ENCODE measurements at regions not wholly inside any gene's neighbourhood (a gene's known extent, or its start where the extent isn't known, plus 50 kb on each side); places are given as distances from the start of the nearest gene placed in this dataset.

DNA sequence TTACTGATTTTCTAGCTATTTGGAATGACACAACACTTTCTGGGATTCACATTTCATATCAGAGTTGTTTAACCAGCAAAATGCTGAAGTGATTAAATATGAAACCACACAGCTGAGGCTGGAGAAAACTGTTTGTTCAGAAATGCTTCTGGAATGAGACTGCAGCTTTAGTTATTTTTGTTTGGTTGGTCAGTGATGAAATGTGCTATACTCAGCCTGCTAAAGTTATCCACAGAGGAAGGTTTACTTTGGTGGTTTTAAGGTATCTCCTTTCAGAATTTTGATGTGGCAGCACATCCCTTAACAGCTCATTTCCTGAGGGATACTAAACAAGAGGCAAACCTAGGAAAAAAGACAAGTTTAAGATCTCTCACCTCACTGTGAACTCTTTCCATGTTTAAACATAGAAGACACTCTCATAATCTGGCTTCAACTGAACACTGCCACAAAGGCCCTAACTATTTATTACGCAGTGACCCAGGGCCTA is 106.6 kb upstream of the PDE5A start:
- Histone ChIP-seq H4K20me1 (ENCODE audit: insufficient read depth) (no peaks in the 10 kb centered on the region), H3K79me2 (replicated peaks; ENCODE audit: insufficient read depth, low read length) (no peaks in the 10 kb centered on the region), H3F3A (ENCODE audit: insufficient read depth, low read length, poor library complexity, severe bottlenecking) (no peaks in the 10 kb centered on the region), H3K4me2 (ENCODE audit: low read length) (no peak overlapping the region), H3K27ac (ENCODE audit: low read length) (no peak overlapping the region), H3K9me3 (ENCODE audit: low read length) (no peaks in the 10 kb centered on the region), H3K36me3 (ENCODE audit: insufficient read depth, low read length) (no peaks in the 10 kb centered on the region), H3K9ac (ENCODE audit: low read length) (no peak overlapping the region), H2AFZ (ENCODE audit: low read depth, low read length) (no peak overlapping the region), H3K4me3 (ENCODE audit: low read length) (no peak overlapping the region), H3K27me3 (ENCODE audit: insufficient read depth, low read depth, low read length) (no peaks in the 10 kb centered on the region), H3K9me2 (ENCODE audit: insufficient read depth, low read length) (no peaks in the 10 kb centered on the region)
- no peak for TF ChIP-seq CTCF (IDR thresholded peaks at IDR 0.05; ENCODE audit: poor library complexity, severe bottlenecking)
- no peak for TF ChIP-seq EP300 (conservative IDR thresholded peaks at IDR 0.05; ENCODE audit: poor library complexity, severe bottlenecking)
- no peak for TF ChIP-seq EZH2 (IDR thresholded peaks at IDR 0.05; ENCODE audit: borderline replicate concordance, insufficient read depth, low read length, poor library complexity, severe bottlenecking)
- no peak for TF ChIP-seq MXI1 (conservative IDR thresholded peaks at IDR 0.05; ENCODE audit: poor library complexity, severe bottlenecking)

- Histone ChIP-seq H3K79me2 (replicated peaks; ENCODE audit: insufficient read depth, low read length) (no peaks in the 10 kb centered on the region), H3K4me3 (ENCODE audit: low read length) (no peak overlapping the region), H3F3A (ENCODE audit: insufficient read depth, low read length, poor library complexity, severe bottlenecking) (no peaks in the 10 kb centered on the region), H3K4me2 (ENCODE audit: low read length) (no peak overlapping the region), H3K9ac (ENCODE audit: low read length) (no peak overlapping the region), H3K9me2 (ENCODE audit: insufficient read depth, low read length) (no peaks in the 10 kb centered on the region), H3K27me3 (ENCODE audit: insufficient read depth, low read depth, low read length) (no peaks in the 10 kb centered on the region), H3K36me3 (ENCODE audit: insufficient read depth, low read length) (no peaks in the 10 kb centered on the region), H2AFZ (ENCODE audit: low read depth, low read length) (no peak overlapping the region), H3K9me3 (ENCODE audit: low read length) (no peaks in the 10 kb centered on the region), H4K20me1 (ENCODE audit: insufficient read depth) (no peaks in the 10 kb centered on the region), H3K27ac (ENCODE audit: low read length) (no peak overlapping the region)
- TF ChIP-seq MXI1 (conservative IDR thresholded peaks at IDR 0.05; ENCODE audit: poor library complexity, severe bottlenecking) (no peak), TAF1 (IDR thresholded peaks at IDR 0.05; ENCODE audit: low read depth) (no peak), RAD21 (conservative IDR thresholded peaks at IDR 0.05) (no peak), POLR2AphosphoS5 (IDR thresholded peaks at IDR 0.05) (no peak), CTCF (IDR thresholded peaks at IDR 0.05; ENCODE audit: poor library complexity, severe bottlenecking) (no peak), EZH2 (IDR thresholded peaks at IDR 0.05; ENCODE audit: borderline replicate concordance, insufficient read depth, low read length, poor library complexity, severe bottlenecking) (no peak), SMC3 (conservative IDR thresholded peaks at IDR 0.05; ENCODE audit: poor library complexity) (no peak), EP300 (conservative IDR thresholded peaks at IDR 0.05; ENCODE audit: poor library complexity, severe bottlenecking) (no peak)
- TF ChIP-seq, protein P1, sequence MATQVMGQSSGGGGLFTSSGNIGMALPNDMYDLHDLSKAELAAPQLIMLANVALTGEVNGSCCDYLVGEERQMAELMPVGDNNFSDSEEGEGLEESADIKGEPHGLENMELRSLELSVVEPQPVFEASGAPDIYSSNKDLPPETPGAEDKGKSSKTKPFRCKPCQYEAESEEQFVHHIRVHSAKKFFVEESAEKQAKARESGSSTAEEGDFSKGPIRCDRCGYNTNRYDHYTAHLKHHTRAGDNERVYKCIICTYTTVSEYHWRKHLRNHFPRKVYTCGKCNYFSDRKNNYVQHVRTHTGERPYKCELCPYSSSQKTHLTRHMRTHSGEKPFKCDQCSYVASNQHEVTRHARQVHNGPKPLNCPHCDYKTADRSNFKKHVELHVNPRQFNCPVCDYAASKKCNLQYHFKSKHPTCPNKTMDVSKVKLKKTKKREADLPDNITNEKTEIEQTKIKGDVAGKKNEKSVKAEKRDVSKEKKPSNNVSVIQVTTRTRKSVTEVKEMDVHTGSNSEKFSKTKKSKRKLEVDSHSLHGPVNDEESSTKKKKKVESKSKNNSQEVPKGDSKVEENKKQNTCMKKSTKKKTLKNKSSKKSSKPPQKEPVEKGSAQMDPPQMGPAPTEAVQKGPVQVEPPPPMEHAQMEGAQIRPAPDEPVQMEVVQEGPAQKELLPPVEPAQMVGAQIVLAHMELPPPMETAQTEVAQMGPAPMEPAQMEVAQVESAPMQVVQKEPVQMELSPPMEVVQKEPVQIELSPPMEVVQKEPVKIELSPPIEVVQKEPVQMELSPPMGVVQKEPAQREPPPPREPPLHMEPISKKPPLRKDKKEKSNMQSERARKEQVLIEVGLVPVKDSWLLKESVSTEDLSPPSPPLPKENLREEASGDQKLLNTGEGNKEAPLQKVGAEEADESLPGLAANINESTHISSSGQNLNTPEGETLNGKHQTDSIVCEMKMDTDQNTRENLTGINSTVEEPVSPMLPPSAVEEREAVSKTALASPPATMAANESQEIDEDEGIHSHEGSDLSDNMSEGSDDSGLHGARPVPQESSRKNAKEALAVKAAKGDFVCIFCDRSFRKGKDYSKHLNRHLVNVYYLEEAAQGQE (IDR thresholded peaks at IDR 0.05; ENCODE audit: borderline replicate concordance) = no peak
These were observed 104.8 kb upstream of the PDE5A start for GRCh38 chr4:119733431-119733830.

Measured in neural cell (in vitro differentiated cells).